ENCODE measurements at regions not wholly inside any gene's neighbourhood (a gene's known extent, or its start where the extent isn't known, plus 50 kb on each side); places are given as distances from the start of the nearest gene placed in this dataset.

DNA sequence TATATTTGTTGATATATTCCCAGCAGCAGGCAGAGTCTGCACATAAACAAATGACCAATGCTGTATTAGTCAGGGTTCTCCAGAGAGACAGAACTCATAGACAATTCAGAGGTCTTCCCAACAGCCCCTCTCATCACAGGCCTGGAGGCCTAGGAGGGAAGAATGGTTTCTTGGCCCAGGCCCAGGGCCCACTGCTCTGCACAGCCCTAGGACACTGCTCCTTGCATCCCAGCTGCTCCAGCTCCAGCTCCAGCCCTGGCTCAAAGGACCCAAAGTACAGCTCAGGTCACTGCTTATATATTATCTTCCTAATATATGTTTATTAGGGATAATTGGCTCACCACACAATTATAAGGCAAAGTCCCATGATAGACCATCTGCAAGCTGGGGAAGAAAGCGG lies 749.9 kb downstream of the KCNJ2 start:
- TF ChIP-seq, protein P1, sequence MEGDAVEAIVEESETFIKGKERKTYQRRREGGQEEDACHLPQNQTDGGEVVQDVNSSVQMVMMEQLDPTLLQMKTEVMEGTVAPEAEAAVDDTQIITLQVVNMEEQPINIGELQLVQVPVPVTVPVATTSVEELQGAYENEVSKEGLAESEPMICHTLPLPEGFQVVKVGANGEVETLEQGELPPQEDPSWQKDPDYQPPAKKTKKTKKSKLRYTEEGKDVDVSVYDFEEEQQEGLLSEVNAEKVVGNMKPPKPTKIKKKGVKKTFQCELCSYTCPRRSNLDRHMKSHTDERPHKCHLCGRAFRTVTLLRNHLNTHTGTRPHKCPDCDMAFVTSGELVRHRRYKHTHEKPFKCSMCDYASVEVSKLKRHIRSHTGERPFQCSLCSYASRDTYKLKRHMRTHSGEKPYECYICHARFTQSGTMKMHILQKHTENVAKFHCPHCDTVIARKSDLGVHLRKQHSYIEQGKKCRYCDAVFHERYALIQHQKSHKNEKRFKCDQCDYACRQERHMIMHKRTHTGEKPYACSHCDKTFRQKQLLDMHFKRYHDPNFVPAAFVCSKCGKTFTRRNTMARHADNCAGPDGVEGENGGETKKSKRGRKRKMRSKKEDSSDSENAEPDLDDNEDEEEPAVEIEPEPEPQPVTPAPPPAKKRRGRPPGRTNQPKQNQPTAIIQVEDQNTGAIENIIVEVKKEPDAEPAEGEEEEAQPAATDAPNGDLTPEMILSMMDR (IDR thresholded peaks at IDR 0.05): no peak
- no peak for TF ChIP-seq POLR2A (IDR thresholded peaks at IDR 0.05)

Measured in Peyer's patch (tissue), 4 donors.